MM.1S (cell line): ENCODE measurements at regions not wholly inside any gene's neighbourhood (a gene's known extent, or its start where the extent isn't known, plus 50 kb on each side); places are given as distances from the start of the nearest gene placed in this dataset.

Source experiments
- DNase-seq: peaks from one replicate; pipeline ENCODE4 v3.0.0-alpha.2; 2015
- H2AFZ ChIP-seq: fragments of 300-600 bp; sonication (generic); 2 replicates; pipeline ENCODE4 v1.6.0; 2016; ENCODE audit warnings: antibody characterized with exemption, low read length
- H3F3A ChIP-seq: fragments of 300-600 bp; sonication (generic); 2 replicates; pipeline ENCODE4 v1.6.1; 2016; ENCODE audit warnings: mild to moderate bottlenecking, antibody characterized with exemption, low read length, moderate library complexity, mixed read lengths; ENCODE audit not compliant: insufficient read depth
- H3K27ac ChIP-seq: fragments of 300-600 bp; sonication (generic); 2 replicates; pipeline ENCODE4 v1.5.1; 2016; ENCODE audit warnings: mild to moderate bottlenecking, low read length
- H3K27me3 ChIP-seq: fragments of 300-600 bp; sonication (generic); replicated peaks from 2 replicates; pipeline ENCODE4 v1.6.0; 2016; ENCODE audit warnings: low read length; ENCODE audit not compliant: insufficient read depth
- H3K36me3 ChIP-seq: fragments of 300-600 bp; sonication (generic); replicated peaks from 2 replicates; pipeline ENCODE4 v1.6.1; 2016; ENCODE audit warnings: mild to moderate bottlenecking, low read length, mixed read lengths; ENCODE audit not compliant: insufficient read depth
- H3K4me1 ChIP-seq: fragments of 300-600 bp; sonication (generic); 2 replicates; pipeline ENCODE4 v1.6.1; 2016; ENCODE audit warnings: low read length, mixed read lengths
- H3K4me2 ChIP-seq: fragments of 300-600 bp; sonication (generic); 2 replicates; pipeline ENCODE4 v1.6.0; 2016; ENCODE audit warnings: low read depth, low read length
- H3K4me3 ChIP-seq: fragments of 300-600 bp; sonication (generic); 2 replicates; pipeline ENCODE4 v1.5.1; 2016; ENCODE audit warnings: low read length, mixed read lengths
- H3K79me2 ChIP-seq: fragments of 300-600 bp; sonication (generic); 2 replicates; pipeline ENCODE4 v1.6.1; 2016; ENCODE audit warnings: mixed run types, low read length, mixed read lengths
- H3K9ac ChIP-seq: fragments of 300-600 bp; sonication (generic); 2 replicates; pipeline ENCODE4 v1.6.1; 2016; ENCODE audit warnings: low read length, mixed read lengths
- H3K9me2 ChIP-seq: fragments of 300-600 bp; sonication (generic); replicated peaks from 2 replicates; pipeline ENCODE4 v1.6.1; 2016; ENCODE audit warnings: mild to moderate bottlenecking, low read length, mixed read lengths; ENCODE audit not compliant: insufficient read depth
- H3K9me3 ChIP-seq: fragments of 300-600 bp; sonication (generic); replicated peaks from 2 replicates; pipeline ENCODE4 v1.6.1; 2016; ENCODE audit warnings: mild to moderate bottlenecking, low read length, mixed read lengths; ENCODE audit not compliant: insufficient read depth
- H4K20me1 ChIP-seq: fragments of 300-600 bp; sonication (generic); 2 replicates; pipeline ENCODE4 v1.6.1; 2016; ENCODE audit warnings: mild to moderate bottlenecking, low read length, moderate library complexity, mixed read lengths; ENCODE audit not compliant: insufficient read depth
- CTCF ChIP-seq: fragments of 300-600 bp; sonication (generic); IDR thresholded peaks from 2 replicates; pipeline ENCODE4 v1.5.1; 2016; ENCODE audit warnings: antibody characterized with exemption, low read length, mixed read lengths
- EZH2 ChIP-seq: fragments of 300-600 bp; sonication (generic); optimal IDR thresholded peaks from 2 replicates; pipeline ENCODE3; 2017; ENCODE audit warnings: low read depth, mild to moderate bottlenecking, antibody characterized with exemption, low read length, mixed read lengths
- EZH2phosphoT487 ChIP-seq: fragments of 300-600 bp; sonication (generic); IDR thresholded peaks from 2 replicates; pipeline ENCODE4 v1.6.1; 2018; ENCODE audit warnings: antibody characterized with exemption, low read length

- H3K79me2 ChIP-seq = no peaks in the 10 kb centered on the region
- no peaks in the 10 kb centered on the region for H3K4me1 ChIP-seq
- H2AFZ ChIP-seq = no peak overlapping the region
- TF ChIP-seq EZH2phosphoT487 (no peak), EZH2 (no peak), CTCF (no peak)
- H3K36me3 ChIP-seq = no peaks in the 10 kb centered on the region
- no peak overlapping the region for H3K9ac ChIP-seq
- no peak overlapping the region for H3K4me3 ChIP-seq
- H4K20me1 ChIP-seq = no peaks in the 10 kb centered on the region
- no peak overlapping the region for H3K27ac ChIP-seq
- H3K9me2 ChIP-seq = no peaks in the 10 kb centered on the region
- no peaks in the 10 kb centered on the region for H3K9me3 ChIP-seq
- no peak overlapping the region for H3K4me2 ChIP-seq
- no peaks in the 10 kb centered on the region for H3K27me3 ChIP-seq
- DNase-seq = no peak
- no peaks in the 10 kb centered on the region for H3F3A ChIP-seq
These were observed 102.7 kb upstream of the SIM2 start for GRCh38 chr21:36596174-36596573.

GRCh38 chr21:36601362-36601761, 97.6 kb upstream of the SIM2 start:
- no peaks in the 10 kb centered on the region for H3K36me3 ChIP-seq
- no peak for TF ChIP-seq CTCF
- TF ChIP-seq EZH2phosphoT487 = no peak
- TF ChIP-seq EZH2 = no peak
- no peaks in the 10 kb centered on the region for H3K79me2 ChIP-seq
- no peaks in the 10 kb centered on the region for H4K20me1 ChIP-seq
- no peak overlapping the region for H3K4me3 ChIP-seq
- H3K9me3 ChIP-seq = no peaks in the 10 kb centered on the region
- H3K9me2 ChIP-seq = no peaks in the 10 kb centered on the region
- no peak for DNase-seq
- H3K4me1 ChIP-seq = no peaks in the 10 kb centered on the region
- H3K9ac ChIP-seq = no peak overlapping the region
- H2AFZ ChIP-seq = no peak overlapping the region
- H3K4me2 ChIP-seq = no peak overlapping the region
- H3K27me3 ChIP-seq = no peaks in the 10 kb centered on the region
- H3K27ac ChIP-seq = no peak overlapping the region
- no peaks in the 10 kb centered on the region for H3F3A ChIP-seq

- no peaks in the 10 kb centered on the region for H3K79me2 ChIP-seq
- H4K20me1 ChIP-seq = no peaks in the 10 kb centered on the region
- no peak overlapping the region for H3K27ac ChIP-seq
- H3K9me2 ChIP-seq = no peaks in the 10 kb centered on the region
- no peak overlapping the region for H3K4me2 ChIP-seq
- no peaks in the 10 kb centered on the region for H3K36me3 ChIP-seq
- no peaks in the 10 kb centered on the region for H3F3A ChIP-seq
- no peak for DNase-seq
- H3K4me3 ChIP-seq = no peak overlapping the region
- TF ChIP-seq EZH2 = no peak
- no peak for TF ChIP-seq EZH2phosphoT487
- no peak for TF ChIP-seq CTCF
- H2AFZ ChIP-seq = no peak overlapping the region
- H3K9ac ChIP-seq = no peak overlapping the region
- H3K27me3 ChIP-seq = no peaks in the 10 kb centered on the region
- H3K9me3 ChIP-seq = no peaks in the 10 kb centered on the region
- no peaks in the 10 kb centered on the region for H3K4me1 ChIP-seq
These were observed 96.2 kb upstream of the SIM2 start for GRCh38 chr21:36602735-36603134.

- Histone ChIP-seq H3K4me2 (no peak overlapping the region), H3F3A (no peaks in the 10 kb centered on the region), H3K9ac (no peak overlapping the region), H3K4me3 (no peak overlapping the region), H3K9me3 (no peaks in the 10 kb centered on the region), H3K9me2 (no peaks in the 10 kb centered on the region), H3K4me1 (no peaks in the 10 kb centered on the region), H3K36me3 (no peaks in the 10 kb centered on the region), H4K20me1 (no peaks in the 10 kb centered on the region), H3K79me2 (no peaks in the 10 kb centered on the region), H3K27ac (no peak overlapping the region), H3K27me3 (no peaks in the 10 kb centered on the region), H2AFZ (no peak overlapping the region)
- TF ChIP-seq EZH2phosphoT487 (no peak), CTCF (no peak), EZH2 (no peak)
- no peak for DNase-seq
These were observed 95.7 kb upstream of the SIM2 start for GRCh38 chr21:36603221-36603620.
